ENCODE measurements at regions not wholly inside any gene's neighbourhood (a gene's known extent, or its start where the extent isn't known, plus 50 kb on each side); places are given as distances from the start of the nearest gene placed in this dataset.

DNA sequence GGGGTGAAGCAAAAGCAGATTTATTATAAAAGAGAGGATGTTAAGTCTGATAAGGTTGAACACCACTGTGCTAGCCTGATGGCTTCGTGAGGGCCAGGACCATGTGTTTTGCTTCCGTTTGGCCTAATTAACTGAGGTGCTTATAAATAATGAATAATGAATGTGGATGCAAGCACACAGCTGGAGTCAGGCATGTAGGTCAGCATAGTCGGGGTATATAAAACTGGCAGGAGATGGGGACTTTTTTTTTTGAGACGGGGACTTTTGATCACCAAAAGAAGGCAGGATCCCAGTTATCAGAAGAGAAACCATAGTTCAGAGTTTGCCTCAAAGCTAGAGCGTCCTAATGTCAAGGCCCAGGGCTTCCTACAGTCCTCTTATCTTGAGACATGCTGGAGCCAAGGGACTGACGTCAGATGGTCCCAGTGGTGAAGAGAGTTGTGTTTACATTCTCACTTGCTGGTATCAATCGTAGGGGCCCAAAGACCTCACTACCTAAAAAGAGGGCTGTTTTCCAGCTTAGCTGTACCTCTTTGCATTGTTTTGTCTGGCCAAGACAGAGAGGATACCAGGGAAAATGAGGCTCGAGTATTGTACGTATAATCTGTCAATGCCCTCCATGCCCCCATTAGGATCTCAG lies 50.4 kb downstream of the RTL9 start:
- ChIA-PET CTCF (interaction anchor here (0.7 to 7.2 kb wide), 11 partner anchors 9 to 262 kb away, joined by 3 to 162 read pairs (median 4); no protein-coding TSS in a partner anchor), POLR2A (no interaction called here)
- H3K27me3 Mint-ChIP-seq (ENCODE audit: low read depth) = peaks cover 5% of the 10 kb centered on the region

DNA sequence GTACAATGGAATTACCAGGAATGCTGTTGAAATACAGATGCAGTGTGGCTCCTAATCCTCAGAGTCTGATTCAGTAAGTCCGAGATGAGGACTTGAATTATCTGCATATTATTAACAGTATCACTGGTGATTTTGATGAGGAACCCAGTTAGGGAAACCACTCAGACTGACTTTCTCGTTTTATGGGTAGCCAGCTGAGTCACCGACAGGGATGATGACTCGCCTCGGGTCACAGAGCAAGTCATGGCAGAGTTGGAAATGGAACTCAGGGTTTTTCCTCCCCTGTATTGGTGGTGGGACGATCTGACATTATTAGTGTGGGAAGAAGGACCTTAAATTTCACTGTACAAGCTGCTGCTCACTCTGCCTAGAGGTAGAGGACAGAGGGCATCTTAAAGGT lies 51.3 kb downstream of the RTL9 start:
- no peak overlapping the region for H3K27ac Mint-ChIP-seq
- DNase-seq (no peak), ATAC-seq (no peak)
- ChIA-PET POLR2A (no interaction called here), CTCF (interaction anchor here (0.8 to 7.2 kb wide), 5 partner anchors 9 to 265 kb away, joined by 3 to 162 read pairs (median 4); no protein-coding TSS in a partner anchor)
- no peaks in the 10 kb centered on the region for H3K9me3 Mint-ChIP-seq (ENCODE audit: insufficient read depth)
- H3K4me3 Mint-ChIP-seq = no peak overlapping the region
- no peaks in the 10 kb centered on the region for H3K36me3 Mint-ChIP-seq (ENCODE audit: low read depth)
- peaks cover 5% of the 10 kb centered on the region for H3K27me3 Mint-ChIP-seq (ENCODE audit: low read depth)
- H3K4me1 Mint-ChIP-seq (ENCODE audit: low read depth) = no peaks in the 10 kb centered on the region

More for the DNA sequence above, 50.4 kb downstream of the RTL9 start:
- no peak for ATAC-seq
- Mint-ChIP-seq H3K4me1 (ENCODE audit: low read depth) (no peaks in the 10 kb centered on the region), H3K9me3 (ENCODE audit: insufficient read depth) (no peaks in the 10 kb centered on the region), H3K4me3 (no peak overlapping the region), H3K36me3 (ENCODE audit: low read depth) (no peaks in the 10 kb centered on the region), H3K27ac (no peak overlapping the region)
- no peak for DNase-seq

DNA sequence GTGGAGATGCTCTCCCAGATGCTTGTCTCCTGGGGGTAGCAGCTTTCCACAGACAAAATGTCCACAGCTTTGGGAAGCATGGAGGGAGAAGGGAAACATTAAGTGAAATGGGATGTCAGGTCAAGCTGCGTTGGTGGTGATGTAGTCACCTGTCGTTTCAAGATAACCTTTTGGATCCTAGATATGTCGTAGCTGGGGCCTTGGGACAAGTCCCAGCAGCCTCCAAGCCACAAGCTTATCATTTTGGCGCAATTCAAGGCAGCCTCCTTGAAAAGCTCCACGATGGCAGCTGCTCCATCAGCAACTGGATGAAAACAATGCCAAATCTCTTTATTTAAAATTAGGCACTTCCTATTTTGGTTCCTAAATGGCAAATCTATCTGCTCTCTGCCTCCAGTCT lies 52.0 kb downstream of the RTL9 start:
- no peak for ATAC-seq
- Mint-ChIP-seq H3K27ac (no peak overlapping the region), H3K4me1 (ENCODE audit: low read depth) (no peaks in the 10 kb centered on the region), H3K27me3 (ENCODE audit: low read depth) (peaks cover 5% of the 10 kb centered on the region), H3K36me3 (ENCODE audit: low read depth) (no peaks in the 10 kb centered on the region), H3K9me3 (ENCODE audit: insufficient read depth) (no peaks in the 10 kb centered on the region), H3K4me3 (no peak overlapping the region)
- POLR2A ChIA-PET = no interaction called here
- CTCF ChIA-PET = interaction anchor here (0.9 to 7.2 kb wide), 8 partner anchors 8 to 265 kb away, joined by 3 to 162 read pairs (median 4); no protein-coding TSS in a partner anchor
- no peak for DNase-seq

DNA sequence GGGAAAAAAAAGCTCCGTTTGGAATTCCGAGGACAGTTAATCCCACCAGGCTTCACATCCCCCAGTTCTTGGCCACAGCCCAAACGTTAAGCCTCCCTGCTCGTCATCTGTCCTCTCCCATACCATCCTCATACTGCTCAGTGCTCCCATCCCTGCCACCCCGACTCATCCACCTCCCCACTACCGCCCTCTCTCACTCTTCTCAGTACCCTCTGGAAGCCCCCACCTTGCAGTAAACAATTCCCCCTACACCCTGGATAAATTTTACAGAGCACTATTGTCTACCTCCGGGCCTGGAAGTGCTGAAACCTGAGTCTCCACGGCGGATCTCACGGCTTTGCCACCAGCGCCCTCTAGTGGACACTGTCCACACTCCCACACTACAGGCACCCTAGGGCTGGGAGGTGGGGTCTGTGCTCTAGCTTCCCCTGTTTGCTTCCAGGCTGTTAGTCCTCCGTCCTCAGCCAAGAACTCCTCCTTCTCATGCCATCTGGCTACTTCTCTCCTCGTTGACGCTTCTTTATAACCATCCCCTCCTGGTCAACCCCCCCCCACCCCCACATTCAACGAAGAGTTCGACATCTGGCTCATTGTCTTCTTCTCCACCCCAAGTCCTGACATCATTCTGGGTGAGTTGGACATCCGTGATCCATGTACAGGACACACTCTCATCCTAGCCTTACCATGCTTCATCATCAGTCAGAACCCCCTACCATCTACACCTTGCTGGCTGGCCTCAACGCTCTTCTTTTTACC lies 54.5 kb downstream of the RTL9 start:
- CTCF ChIA-PET = interaction anchor here (0.7 to 7.2 kb wide), 9 partner anchors 10 to 276 kb away, joined by 3 to 162 read pairs (median 3); no protein-coding TSS in a partner anchor
- Mint-ChIP-seq H3K9me3 (ENCODE audit: insufficient read depth) (no peaks in the 10 kb centered on the region), H3K4me1 (ENCODE audit: low read depth) (no peaks in the 10 kb centered on the region), H3K36me3 (ENCODE audit: low read depth) (no peaks in the 10 kb centered on the region), H3K4me3 (no peak overlapping the region), H3K27me3 (ENCODE audit: low read depth) (peaks cover 5% of the 10 kb centered on the region), H3K27ac (no peak overlapping the region)
- POLR2A ChIA-PET = no interaction called here
- ATAC-seq (peak; percentile 96), DNase-seq (peak; percentile 71)

DNA sequence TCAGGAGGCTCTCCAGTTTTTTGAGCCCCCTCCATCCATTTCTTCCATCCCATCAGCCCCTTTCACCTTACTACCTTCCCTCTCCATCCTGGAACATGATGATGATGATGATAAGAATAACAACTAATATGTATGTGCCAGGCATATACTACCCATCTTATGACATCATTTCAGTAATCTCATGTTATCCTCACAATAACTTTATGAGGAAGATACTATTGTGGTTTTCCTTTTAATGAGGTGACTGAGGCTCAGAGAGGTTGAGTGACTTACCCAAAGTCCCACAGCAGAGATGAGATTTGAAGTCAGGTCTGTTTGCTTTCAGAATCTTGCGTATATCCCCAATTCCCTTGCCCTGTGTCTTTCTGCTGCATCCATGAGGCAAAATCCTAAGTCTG lies 55.1 kb downstream of the RTL9 start:
- no peak for ATAC-seq
- ChIA-PET POLR2A (no interaction called here), CTCF (interaction anchor here (1.1 to 7.2 kb wide), 4 partner anchors 20 to 259 kb away, joined by 3 to 162 read pairs (median 6); no protein-coding TSS in a partner anchor)
- no peak for DNase-seq
- Mint-ChIP-seq H3K4me3 (no peak overlapping the region), H3K36me3 (ENCODE audit: low read depth) (no peaks in the 10 kb centered on the region), H3K27ac (no peak overlapping the region), H3K4me1 (ENCODE audit: low read depth) (no peaks in the 10 kb centered on the region), H3K9me3 (ENCODE audit: insufficient read depth) (no peaks in the 10 kb centered on the region), H3K27me3 (ENCODE audit: low read depth) (peaks cover 5% of the 10 kb centered on the region)

DNA sequence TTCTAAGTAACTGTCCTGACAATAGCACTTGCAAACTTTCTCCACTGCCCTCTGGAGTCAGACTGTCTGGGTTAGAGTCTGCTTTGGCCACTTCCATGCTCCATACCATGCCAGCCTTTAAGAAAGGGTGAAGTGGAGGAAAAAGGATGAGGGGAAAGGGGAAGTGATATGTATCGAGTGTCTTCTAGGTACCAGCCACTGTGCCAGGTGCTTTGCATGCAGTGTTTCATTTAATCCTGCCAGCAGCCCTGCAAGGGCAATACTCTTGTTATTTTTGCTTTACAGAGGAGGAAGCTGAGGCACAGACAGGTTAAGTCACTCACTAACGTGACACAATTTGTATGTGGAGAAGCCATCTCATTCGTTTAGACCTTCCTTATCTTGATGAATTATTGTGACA lies 55.6 kb downstream of the RTL9 start:
- H3K36me3 Mint-ChIP-seq (ENCODE audit: low read depth) = no peaks in the 10 kb centered on the region
- no peak overlapping the region for H3K27ac Mint-ChIP-seq
- ATAC-seq (no peak), DNase-seq (no peak)
- no peaks in the 10 kb centered on the region for H3K4me1 Mint-ChIP-seq (ENCODE audit: low read depth)
- H3K4me3 Mint-ChIP-seq = no peak overlapping the region
- H3K9me3 Mint-ChIP-seq (ENCODE audit: insufficient read depth) = no peaks in the 10 kb centered on the region
- ChIA-PET POLR2A (no interaction called here), CTCF (interaction anchor here (0.6 to 1.2 kb wide), 4 partner anchors 253 to 280 kb away, joined by 3 to 5 read pairs (median 4); no protein-coding TSS in a partner anchor)
- H3K27me3 Mint-ChIP-seq (ENCODE audit: low read depth) = peaks cover 5% of the 10 kb centered on the region

DNA sequence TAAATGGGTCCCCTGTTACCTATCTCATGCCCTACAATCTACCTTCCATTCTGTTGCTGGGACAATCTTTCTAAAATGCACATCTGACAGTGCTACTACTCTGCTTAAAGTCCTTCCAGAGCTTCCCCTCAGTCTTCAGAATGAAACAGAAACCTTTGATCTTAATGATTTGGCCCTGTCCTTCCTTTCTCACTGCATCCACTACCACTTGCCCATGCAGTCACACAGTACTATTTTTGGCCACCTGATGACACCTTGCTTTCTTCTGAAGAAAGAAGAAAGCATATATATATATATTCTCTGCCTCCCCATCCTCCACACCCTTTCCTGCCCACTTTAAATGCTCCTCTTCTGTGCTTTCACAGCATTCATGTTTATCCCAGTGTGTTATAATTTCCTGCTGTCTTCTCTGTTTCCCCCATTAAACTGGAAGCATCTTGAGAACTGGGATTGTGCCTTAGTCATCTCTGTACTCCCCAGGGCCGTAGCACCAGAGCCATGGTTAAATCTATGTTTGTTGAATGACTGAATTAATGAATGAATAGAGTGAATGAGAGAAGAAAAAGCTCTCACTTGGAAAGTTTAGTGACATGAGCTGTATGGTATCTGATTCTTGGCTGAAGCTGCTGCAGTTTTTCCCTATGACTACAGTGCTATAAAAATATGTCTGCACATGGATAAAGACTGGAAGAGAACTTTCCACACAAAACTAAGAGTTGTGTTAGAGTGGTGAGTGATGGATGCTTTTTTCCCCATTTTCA lies 56.2 kb downstream of the RTL9 start:
- CTCF ChIA-PET = interaction anchor here (0.6 to 1.2 kb wide), 5 partner anchors 14 to 281 kb away, joined by 3 to 5 read pairs (median 5); no protein-coding TSS in a partner anchor
- POLR2A ChIA-PET = no interaction called here
- no peak for DNase-seq

DNA sequence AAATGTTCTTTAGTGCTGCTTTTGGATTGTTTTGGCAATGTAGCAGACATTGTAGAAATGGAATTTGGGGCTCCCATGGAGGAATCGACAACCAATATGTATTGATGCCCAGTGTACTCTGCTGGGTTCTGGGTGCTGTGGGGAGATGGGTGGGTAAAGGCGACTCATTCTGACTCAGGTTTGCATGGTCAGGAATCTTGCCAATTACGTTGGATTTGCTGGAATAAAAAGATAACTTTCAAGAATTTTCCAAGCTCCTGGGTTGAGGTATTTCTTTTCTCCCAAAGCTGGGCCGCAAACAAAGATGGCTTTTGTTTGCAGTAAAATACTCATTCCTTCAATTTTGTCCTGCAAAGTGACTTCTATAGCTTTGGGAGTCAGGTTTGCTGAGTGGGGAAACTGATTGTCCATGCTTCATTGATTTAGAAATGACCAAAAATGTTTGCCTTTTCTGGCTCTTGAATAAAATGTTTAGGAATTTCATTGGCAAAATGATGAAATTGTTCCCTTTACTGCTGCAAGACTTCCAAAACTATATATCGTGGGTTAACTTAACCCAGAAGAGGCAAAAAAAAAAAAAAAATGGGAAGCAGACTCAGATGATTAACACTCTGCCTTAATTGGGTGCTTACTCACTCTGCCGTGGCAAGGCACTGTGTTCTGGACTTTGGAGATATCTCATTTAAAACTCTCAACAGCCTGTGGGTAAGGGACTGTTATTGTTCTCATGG lies 57.0 kb downstream of the RTL9 start:
- H3K9me3 Mint-ChIP-seq (ENCODE audit: insufficient read depth) = no peaks in the 10 kb centered on the region
- DNase-seq (no peak), ATAC-seq (no peak)
- peaks cover 5% of the 10 kb centered on the region for H3K27me3 Mint-ChIP-seq (ENCODE audit: low read depth)
- ChIA-PET CTCF (interaction anchor here (0.7 to 1.7 kb wide), 4 partner anchors 14 to 269 kb away, joined by 3 to 6 read pairs (median 5); no protein-coding TSS in a partner anchor), POLR2A (no interaction called here)
- H3K27ac Mint-ChIP-seq = no peak overlapping the region
- H3K36me3 Mint-ChIP-seq (ENCODE audit: low read depth) = no peaks in the 10 kb centered on the region
- no peaks in the 10 kb centered on the region for H3K4me1 Mint-ChIP-seq (ENCODE audit: low read depth)
- no peak overlapping the region for H3K4me3 Mint-ChIP-seq

More for the DNA sequence above, 56.2 kb downstream of the RTL9 start:
- Mint-ChIP-seq H3K9me3 (ENCODE audit: insufficient read depth) (no peaks in the 10 kb centered on the region), H3K36me3 (ENCODE audit: low read depth) (no peaks in the 10 kb centered on the region), H3K27me3 (ENCODE audit: low read depth) (peaks cover 5% of the 10 kb centered on the region), H3K4me1 (ENCODE audit: low read depth) (no peaks in the 10 kb centered on the region), H3K27ac (no peak overlapping the region), H3K4me3 (no peak overlapping the region)
- no peak for ATAC-seq

DNA sequence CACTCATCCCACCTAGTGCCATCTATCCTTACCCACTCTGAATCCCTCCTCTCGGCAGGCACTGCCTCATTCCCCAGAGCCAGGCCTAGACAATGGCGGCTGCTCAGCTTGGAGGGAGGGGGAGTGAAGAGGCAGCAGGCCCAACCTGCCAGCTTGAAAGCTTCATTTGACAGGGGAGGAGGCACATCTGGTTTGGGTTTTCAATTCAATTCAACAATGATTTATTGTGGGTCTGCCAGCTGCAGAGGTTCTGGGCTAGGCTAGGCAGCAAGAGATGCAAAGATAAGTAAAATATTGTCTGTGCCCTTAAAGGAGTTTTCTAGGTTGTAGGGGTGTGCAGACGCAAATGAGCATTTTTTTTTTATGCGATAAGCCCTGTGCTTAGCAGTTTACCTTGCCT lies 58.5 kb downstream of the RTL9 start:
- POLR2A ChIA-PET = no interaction called here
- CTCF ChIA-PET = interaction anchor here (1.4 to 1.7 kb wide), 3 partner anchors 9 to 261 kb away, joined by 4 to 6 read pairs (median 5); no protein-coding TSS in a partner anchor
- no peak for ATAC-seq

DNA sequence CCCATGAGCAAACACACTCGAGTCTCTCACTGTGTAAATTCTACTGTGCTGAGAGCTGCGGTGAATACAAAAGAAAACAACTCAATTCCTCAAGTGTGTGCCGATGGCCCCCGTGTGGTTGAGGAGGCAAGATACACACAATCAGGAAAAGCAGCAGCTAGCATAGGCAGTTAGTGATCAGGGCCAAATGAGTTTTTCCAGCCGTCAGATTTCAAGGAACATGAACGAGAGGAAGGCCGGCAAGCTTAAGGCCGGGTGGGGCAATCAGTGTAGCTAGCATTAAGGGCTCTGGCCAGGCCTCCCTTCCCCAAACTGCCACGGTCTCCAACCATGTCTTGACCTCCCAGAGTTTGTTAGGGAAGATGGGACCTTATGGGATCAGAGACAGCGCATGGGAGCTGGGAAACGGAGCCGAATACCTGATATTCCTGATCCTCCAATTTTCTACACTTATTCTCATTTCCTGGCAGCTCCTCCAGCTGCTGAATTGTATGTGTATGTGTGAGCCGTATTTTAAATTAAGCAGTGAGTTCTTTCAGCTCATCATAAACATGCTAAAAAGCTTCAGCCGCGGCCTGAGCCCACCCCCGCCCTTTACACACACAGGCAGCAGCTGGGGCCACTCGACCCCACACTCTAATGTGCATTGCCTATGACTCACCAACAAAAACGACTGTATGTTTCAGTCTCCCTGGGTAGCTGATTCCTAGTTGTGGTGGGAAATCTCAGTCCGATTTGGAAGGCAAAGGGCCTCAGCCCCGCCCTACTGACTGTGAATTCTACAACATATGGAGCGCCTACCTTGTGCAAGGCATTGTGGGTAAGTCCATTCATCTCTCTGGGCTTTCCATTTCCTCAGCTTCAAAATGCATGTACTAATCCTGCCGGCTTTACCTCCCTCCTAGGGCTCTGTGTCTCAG lies 59.9 kb downstream of the RTL9 start:
- POLR2A ChIA-PET = no interaction called here
- H3K4me3 Mint-ChIP-seq = no peak overlapping the region
- CTCF ChIA-PET = interaction anchor here (0.8 to 2.6 kb wide), 6 partner anchors 8 to 429 kb away, joined by 3 to 13 read pairs (median 4); no protein-coding TSS in a partner anchor
- no peaks in the 10 kb centered on the region for H3K36me3 Mint-ChIP-seq (ENCODE audit: low read depth)
- ATAC-seq = no peak
- H3K27me3 Mint-ChIP-seq (ENCODE audit: low read depth) = no peaks in the 10 kb centered on the region
- H3K9me3 Mint-ChIP-seq (ENCODE audit: insufficient read depth) = no peaks in the 10 kb centered on the region
- no peaks in the 10 kb centered on the region for H3K4me1 Mint-ChIP-seq (ENCODE audit: low read depth)
- DNase-seq = no peak
- H3K27ac Mint-ChIP-seq = no peak overlapping the region

More for the DNA sequence above, 58.5 kb downstream of the RTL9 start:
- no peaks in the 10 kb centered on the region for H3K36me3 Mint-ChIP-seq (ENCODE audit: low read depth)
- no peak for DNase-seq
- peaks cover 5% of the 10 kb centered on the region for H3K27me3 Mint-ChIP-seq (ENCODE audit: low read depth)
- H3K27ac Mint-ChIP-seq = no peak overlapping the region
- H3K4me3 Mint-ChIP-seq = no peak overlapping the region
- no peaks in the 10 kb centered on the region for H3K4me1 Mint-ChIP-seq (ENCODE audit: low read depth)
- no peaks in the 10 kb centered on the region for H3K9me3 Mint-ChIP-seq (ENCODE audit: insufficient read depth)

Measured in activated CD8-positive, alpha-beta T cell treated with anti-CD3 and anti-CD28 coated beads, Interleukin-2, amount 10 ng/mL, durations not matched to agents 7 days and 5 days (primary cell).